ENCODE measurements at regions not wholly inside any gene's neighbourhood (a gene's known extent, or its start where the extent isn't known, plus 50 kb on each side); places are given as distances from the start of the nearest gene placed in this dataset.

DNA sequence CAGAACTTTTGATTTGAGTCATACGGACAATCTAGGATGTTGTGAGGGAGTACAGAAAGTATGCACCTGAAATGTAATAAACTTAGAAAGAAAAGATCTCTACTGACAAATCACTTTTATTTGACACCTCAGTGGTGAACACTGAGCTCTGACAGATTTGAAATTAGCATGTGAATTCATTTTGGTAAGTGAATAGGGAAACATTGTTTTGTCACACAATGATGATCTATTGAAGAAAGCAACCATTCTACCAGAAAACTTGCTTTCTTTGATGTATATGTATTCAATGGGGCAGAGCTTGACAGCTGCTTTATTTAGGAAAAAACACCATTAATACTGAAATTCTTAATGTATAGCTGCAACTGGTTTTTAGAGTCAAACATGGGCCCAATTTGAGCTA lies 500.5 kb downstream of the CCDC85A start:
- Histone ChIP-seq H3K9ac (no peak overlapping the region), H4K20me1 (no peaks in the 10 kb centered on the region), H3K27ac (no peak overlapping the region), H3K4me3 (no peak overlapping the region), H3K27me3 (no peaks in the 10 kb centered on the region), H3K4me1 (no peaks in the 10 kb centered on the region), H3K9me3 (no peaks in the 10 kb centered on the region), H3K4me2 (no peak overlapping the region), H3K36me3 (no peaks in the 10 kb centered on the region)
- TF ChIP-seq Cebpa-rat (IDR thresholded peaks at IDR 0.05), result no peak

DNA sequence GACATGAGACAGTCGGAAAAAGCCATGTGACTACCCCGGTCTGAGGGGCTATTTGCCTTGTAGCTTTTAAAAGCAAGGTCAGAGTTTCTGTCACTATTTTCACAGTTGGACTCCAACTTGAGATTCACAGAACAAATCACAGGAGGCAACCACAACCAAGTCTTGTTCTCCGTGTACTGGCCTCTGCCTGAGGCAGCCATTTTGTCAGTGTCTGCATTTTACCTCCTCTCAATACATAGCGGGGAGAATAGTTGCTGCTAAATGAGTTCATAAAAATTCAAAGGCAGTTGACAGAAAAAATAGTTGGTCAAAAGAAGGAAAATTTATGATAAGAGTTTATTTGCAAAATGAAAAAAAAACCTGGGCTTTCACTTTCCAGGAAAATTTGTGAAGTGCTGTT lies 501.4 kb downstream of the CCDC85A start:
- Histone ChIP-seq H3K9ac (no peak overlapping the region), H3K9me3 (no peaks in the 10 kb centered on the region), H3K27ac (no peak overlapping the region), H3K4me3 (no peak overlapping the region), H3K36me3 (no peaks in the 10 kb centered on the region), H3K4me1 (no peaks in the 10 kb centered on the region), H4K20me1 (no peaks in the 10 kb centered on the region), H3K27me3 (no peaks in the 10 kb centered on the region), H3K4me2 (no peak overlapping the region)
- TF ChIP-seq Cebpa-rat (IDR thresholded peaks at IDR 0.05), result no peak

DNA sequence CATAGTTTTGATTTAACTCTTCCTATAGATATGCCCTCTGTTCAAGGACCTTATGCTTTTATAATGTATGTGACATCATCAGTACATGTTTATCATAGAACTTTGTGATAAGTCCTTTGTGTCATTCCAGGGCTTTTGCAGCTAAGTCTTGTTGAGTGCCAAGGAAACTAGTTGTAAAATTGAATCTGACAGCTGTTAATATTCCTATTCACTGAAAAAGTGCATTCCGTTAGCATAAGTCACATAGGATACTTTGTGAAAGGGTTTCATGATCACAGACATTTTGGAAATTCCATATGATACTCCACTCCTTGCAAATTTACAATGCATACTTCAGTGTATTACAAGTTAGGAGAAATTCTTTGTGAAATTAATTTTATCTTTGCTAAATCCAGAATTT lies 503.4 kb downstream of the CCDC85A start:
- Histone ChIP-seq H3K9me3 (no peaks in the 10 kb centered on the region), H4K20me1 (no peaks in the 10 kb centered on the region), H3K9ac (no peak overlapping the region), H3K27ac (no peak overlapping the region), H3K4me3 (no peak overlapping the region), H3K4me1 (no peaks in the 10 kb centered on the region), H3K4me2 (no peak overlapping the region), H3K27me3 (no peaks in the 10 kb centered on the region), H3K36me3 (no peaks in the 10 kb centered on the region)
- TF ChIP-seq Cebpa-rat (IDR thresholded peaks at IDR 0.05), result no peak

DNA sequence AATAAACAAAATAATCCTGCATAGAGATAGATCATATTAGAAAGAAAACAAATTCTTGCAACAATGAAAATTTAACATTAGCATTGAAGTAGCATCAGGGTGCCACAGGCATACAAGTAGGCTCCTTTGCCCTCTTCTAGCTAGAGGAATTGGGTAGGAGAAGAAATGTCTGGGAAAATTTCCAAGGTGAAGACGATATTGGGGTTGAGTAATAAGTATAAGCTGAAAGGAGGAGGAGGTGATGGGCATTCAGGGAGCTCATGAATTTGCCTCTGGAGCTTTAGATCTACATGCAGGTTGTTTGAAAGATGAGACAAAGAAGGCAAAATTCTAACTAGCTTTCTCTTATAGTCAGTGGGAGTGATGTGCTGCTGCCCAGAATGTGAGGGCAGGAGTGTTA lies 504.9 kb downstream of the CCDC85A start:
- Histone ChIP-seq H3K9me3 (no peaks in the 10 kb centered on the region), H3K4me3 (no peak overlapping the region), H3K27me3 (no peaks in the 10 kb centered on the region), H3K36me3 (no peaks in the 10 kb centered on the region), H3K4me2 (no peak overlapping the region), H3K9ac (no peak overlapping the region), H4K20me1 (no peaks in the 10 kb centered on the region), H3K4me1 (no peaks in the 10 kb centered on the region), H3K27ac (no peak overlapping the region)
- no peak for TF ChIP-seq Cebpa-rat (IDR thresholded peaks at IDR 0.05)

DNA sequence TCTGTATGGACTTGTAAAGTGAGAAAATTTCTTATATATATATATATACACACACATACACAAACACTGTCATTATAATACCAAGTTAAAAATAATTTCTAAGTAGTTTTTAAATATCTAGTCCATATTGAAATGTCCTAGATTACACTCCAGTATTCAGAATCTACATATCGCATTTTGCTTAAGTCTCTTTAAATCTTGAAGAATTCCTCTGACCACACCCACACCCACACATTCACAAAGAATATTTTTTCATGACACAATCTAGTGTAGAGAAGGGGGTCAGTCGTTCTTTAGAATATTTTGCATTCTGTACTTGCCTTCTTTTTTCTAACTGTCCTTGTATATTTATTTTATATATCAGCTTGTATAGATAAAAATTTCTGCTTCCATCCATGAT lies 509.7 kb downstream of the CCDC85A start:
- H3K4me2 ChIP-seq, result no peak overlapping the region
- no peaks in the 10 kb centered on the region for H3K27me3 ChIP-seq
- H3K36me3 ChIP-seq, result no peaks in the 10 kb centered on the region
- TF ChIP-seq Cebpa-rat (IDR thresholded peaks at IDR 0.05), result no peak
- no peaks in the 10 kb centered on the region for H3K9me3 ChIP-seq
- H3K4me1 ChIP-seq, result no peaks in the 10 kb centered on the region
- no peak overlapping the region for H3K9ac ChIP-seq
- no peak overlapping the region for H3K4me3 ChIP-seq
- H3K27ac ChIP-seq, result no peak overlapping the region
- H4K20me1 ChIP-seq, result no peaks in the 10 kb centered on the region

DNA sequence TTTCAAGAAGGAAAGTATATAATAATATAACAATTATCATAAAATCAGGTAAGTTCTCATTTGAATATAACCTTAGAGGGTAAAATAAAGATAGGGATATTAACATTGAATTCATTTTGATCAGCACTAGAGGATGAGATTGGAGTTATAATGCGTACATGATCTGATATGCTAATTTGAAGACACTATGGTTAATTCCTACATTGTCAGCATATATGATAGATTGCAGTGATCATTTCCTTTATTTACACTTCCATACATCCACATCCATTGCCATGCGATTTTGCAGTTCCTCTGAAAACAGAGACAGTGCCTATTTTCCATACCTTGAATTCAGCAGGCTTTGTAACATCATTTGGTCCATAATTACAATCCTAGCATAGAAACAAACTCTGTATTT lies 519.2 kb downstream of the CCDC85A start:
- no peaks in the 10 kb centered on the region for H3K27me3 ChIP-seq

DNA sequence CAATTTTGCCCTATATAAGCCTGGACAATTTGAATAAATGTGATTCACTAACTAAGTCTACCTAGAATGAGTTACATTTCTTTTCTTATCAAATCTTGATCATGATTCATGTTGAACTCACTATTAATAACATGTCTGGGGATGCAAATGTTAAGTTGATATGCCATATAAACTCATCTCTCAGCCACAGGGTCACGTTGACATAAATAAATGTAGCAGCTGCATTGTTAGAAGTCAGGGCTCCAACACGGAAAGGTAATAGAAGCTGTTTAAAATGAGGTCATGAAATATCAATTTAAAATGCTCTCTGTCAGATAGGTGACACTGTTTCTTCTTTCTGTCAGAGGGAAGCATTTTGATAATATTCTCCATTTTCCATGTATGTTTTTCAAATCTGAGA lies 521.9 kb downstream of the CCDC85A start:
- Histone ChIP-seq H3K9me3 (no peaks in the 10 kb centered on the region), H3K27me3 (no peaks in the 10 kb centered on the region), H3K4me2 (no peak overlapping the region), H3K36me3 (no peaks in the 10 kb centered on the region), H4K20me1 (no peaks in the 10 kb centered on the region), H3K4me1 (no peaks in the 10 kb centered on the region), H3K9ac (no peak overlapping the region), H3K4me3 (no peak overlapping the region), H3K27ac (no peak overlapping the region)
- no peak for TF ChIP-seq Cebpa-rat (IDR thresholded peaks at IDR 0.05)

More for the DNA sequence above, 519.2 kb downstream of the CCDC85A start:
- Histone ChIP-seq H3K4me3 (no peak overlapping the region), H3K9me3 (no peaks in the 10 kb centered on the region), H3K36me3 (no peaks in the 10 kb centered on the region), H3K4me2 (no peak overlapping the region), H3K4me1 (no peaks in the 10 kb centered on the region), H4K20me1 (no peaks in the 10 kb centered on the region), H3K9ac (no peak overlapping the region), H3K27ac (no peak overlapping the region)
- no peak for TF ChIP-seq Cebpa-rat (IDR thresholded peaks at IDR 0.05)

DNA sequence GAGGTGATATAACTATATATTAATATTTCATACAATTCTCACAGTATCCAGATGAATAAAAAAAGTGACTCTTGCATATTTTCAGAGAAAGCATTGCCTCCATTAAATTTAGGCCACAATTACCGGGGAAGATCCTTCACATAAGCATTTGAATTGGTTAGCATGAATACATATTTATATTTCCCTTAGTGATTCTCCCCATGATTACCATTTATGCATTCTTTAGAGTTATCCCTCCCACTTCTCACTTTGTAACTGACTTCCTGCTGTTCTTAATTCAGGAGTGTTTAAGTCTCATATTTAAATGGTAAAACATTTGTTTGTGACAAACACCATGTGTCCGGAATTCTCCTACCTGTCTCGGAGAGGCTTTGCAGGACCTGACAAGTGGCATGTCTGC lies 523.4 kb downstream of the CCDC85A start:
- H3K9ac ChIP-seq, result no peak overlapping the region
- no peaks in the 10 kb centered on the region for H3K4me1 ChIP-seq
- H3K36me3 ChIP-seq, result no peaks in the 10 kb centered on the region
- H3K4me3 ChIP-seq, result no peak overlapping the region
- no peaks in the 10 kb centered on the region for H3K9me3 ChIP-seq
- no peak for TF ChIP-seq Cebpa-rat (IDR thresholded peaks at IDR 0.05)
- no peaks in the 10 kb centered on the region for H3K27me3 ChIP-seq
- H3K4me2 ChIP-seq, result no peak overlapping the region
- H3K27ac ChIP-seq, result no peak overlapping the region
- no peaks in the 10 kb centered on the region for H4K20me1 ChIP-seq

DNA sequence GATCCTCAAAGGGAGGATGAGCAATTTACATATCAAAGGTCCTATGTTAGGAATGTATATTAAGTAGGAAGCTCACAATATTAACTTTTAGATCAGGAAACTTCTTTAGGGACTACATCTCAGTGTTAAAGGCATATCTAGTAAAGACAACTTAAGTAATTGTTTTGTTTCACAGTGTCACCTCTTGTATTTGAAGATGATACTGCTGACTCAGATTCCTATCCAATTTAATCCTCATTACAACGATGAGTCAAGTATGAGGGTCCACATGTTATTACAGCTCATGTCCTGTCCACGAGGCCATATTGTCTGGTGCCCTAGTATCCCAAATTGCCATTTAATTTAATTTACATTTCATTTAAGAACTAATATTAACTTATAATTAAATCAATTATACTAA lies 523.9 kb downstream of the CCDC85A start:
- H3K27ac ChIP-seq, result no peak overlapping the region
- H3K4me3 ChIP-seq, result no peak overlapping the region
- no peaks in the 10 kb centered on the region for H4K20me1 ChIP-seq
- no peaks in the 10 kb centered on the region for H3K36me3 ChIP-seq
- no peaks in the 10 kb centered on the region for H3K9me3 ChIP-seq
- no peak overlapping the region for H3K9ac ChIP-seq
- H3K4me1 ChIP-seq, result no peaks in the 10 kb centered on the region
- no peak for TF ChIP-seq Cebpa-rat (IDR thresholded peaks at IDR 0.05)
- no peak overlapping the region for H3K4me2 ChIP-seq
- no peaks in the 10 kb centered on the region for H3K27me3 ChIP-seq

DNA sequence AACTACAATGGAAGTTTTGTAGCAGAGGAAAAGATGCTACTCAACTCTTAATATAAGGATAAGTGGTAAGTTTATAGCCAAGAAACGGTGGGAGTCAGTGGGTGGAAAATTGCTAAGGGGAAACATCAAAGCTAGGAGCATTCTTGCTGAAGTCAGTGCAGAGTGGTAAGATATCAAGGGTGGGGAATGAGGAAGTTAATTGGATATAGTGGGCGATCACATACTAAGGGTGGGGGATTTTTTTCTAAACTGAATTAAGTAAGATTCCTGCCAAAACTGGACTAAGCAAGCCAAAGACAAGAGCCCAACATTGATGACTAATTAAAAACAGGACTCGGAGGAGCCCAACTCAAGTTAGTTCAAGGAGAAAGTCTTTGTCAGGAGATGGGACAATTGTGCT lies 525.4 kb downstream of the CCDC85A start:
- H3K4me1 ChIP-seq, result no peaks in the 10 kb centered on the region
- no peak overlapping the region for H3K9ac ChIP-seq
- H4K20me1 ChIP-seq, result no peaks in the 10 kb centered on the region
- no peak for TF ChIP-seq Cebpa-rat (IDR thresholded peaks at IDR 0.05)
- no peak overlapping the region for H3K27ac ChIP-seq
- H3K27me3 ChIP-seq, result no peaks in the 10 kb centered on the region
- H3K9me3 ChIP-seq, result no peaks in the 10 kb centered on the region
- H3K4me3 ChIP-seq, result no peak overlapping the region
- H3K36me3 ChIP-seq, result no peaks in the 10 kb centered on the region
- H3K4me2 ChIP-seq, result no peak overlapping the region

DNA sequence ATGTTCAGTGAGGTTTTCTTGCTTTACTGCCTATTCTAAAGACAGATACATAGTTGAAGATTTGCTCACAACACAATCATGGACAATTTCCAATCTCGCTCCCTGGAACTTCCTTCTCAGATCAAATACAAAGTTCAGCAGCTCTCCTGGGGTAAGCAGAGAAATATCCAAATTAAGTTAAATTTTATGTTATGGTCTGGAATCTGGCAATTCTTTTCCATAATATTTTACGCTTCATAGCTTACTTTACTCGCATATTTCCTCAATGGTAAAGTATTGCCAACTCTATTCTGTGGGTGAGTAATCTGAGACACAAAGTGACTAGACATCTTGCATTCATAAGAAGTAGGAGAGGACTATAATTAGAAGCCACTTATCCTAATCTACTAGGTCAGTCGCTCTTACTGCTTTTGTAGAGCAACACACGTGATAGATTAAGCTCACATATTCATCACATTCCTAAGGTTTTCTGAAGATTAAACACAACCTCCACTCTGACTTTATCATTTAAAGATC lies 529.4 kb downstream of the CCDC85A start:
- no peaks in the 10 kb centered on the region for H4K20me1 ChIP-seq
- no peaks in the 10 kb centered on the region for H3K4me1 ChIP-seq
- H3K4me3 ChIP-seq, result no peak overlapping the region
- no peak overlapping the region for H3K27ac ChIP-seq
- no peaks in the 10 kb centered on the region for H3K36me3 ChIP-seq
- no peaks in the 10 kb centered on the region for H3K27me3 ChIP-seq
- TF ChIP-seq Cebpa-rat (IDR thresholded peaks at IDR 0.05), result no peak
- H3K4me2 ChIP-seq, result no peak overlapping the region
- no peak overlapping the region for H3K9ac ChIP-seq
- H3K9me3 ChIP-seq, result no peaks in the 10 kb centered on the region
